SU-DHL-6 (cell line): ENCODE measurements at regions not wholly inside any gene's neighbourhood (a gene's known extent, or its start where the extent isn't known, plus 50 kb on each side); places are given as distances from the start of the nearest gene placed in this dataset.

ENCODE experiments used
- H2AFZ ChIP-seq: fragments of 200-600 bp; sonication (generic); 2 replicates; pipeline ENCODE4 v1.6.1; 2014; ENCODE audit warnings: low read depth, mild to moderate bottlenecking, moderate library complexity, mixed read lengths, antibody characterized with exemption, low read length; ENCODE audit not compliant: severe bottlenecking
- H3F3A ChIP-seq: fragments of 200-600 bp; shearing (Covaris generic); 2 replicates; pipeline ENCODE4 v1.6.0; 2016; ENCODE audit warnings: antibody characterized with exemption, mild to moderate bottlenecking; ENCODE audit not compliant: insufficient read depth
- H3K27ac ChIP-seq: fragments of 200-600 bp; sonication (generic); 2 replicates; pipeline ENCODE4 v1.5.1; 2016; ENCODE audit warnings: low read depth, mild to moderate bottlenecking, low read length, moderate library complexity, mixed read lengths
- H3K27me3 ChIP-seq: fragments of 200-600 bp; sonication (generic), shearing (Covaris generic); 2 replicates; pipeline ENCODE4 v1.6.0; 2014; ENCODE audit warnings: mild to moderate bottlenecking, low read length
- H3K36me3 ChIP-seq: fragments of 200-600 bp; sonication (generic); 2 replicates; pipeline ENCODE4 v1.6.1; 2014; ENCODE audit warnings: mild to moderate bottlenecking, low read length, mixed read lengths
- H3K4me2 ChIP-seq: fragments of 300-600, 200-600 bp; shearing (Covaris generic), sonication (generic); 2 replicates; pipeline ENCODE4 v1.6.0; 2014; ENCODE audit warnings: low read length, low read depth, mild to moderate bottlenecking; ENCODE audit not compliant: poor library complexity, severe bottlenecking
- H3K4me3 ChIP-seq: fragments of 200-600 bp; sonication (generic); 2 replicates; pipeline ENCODE4 v1.5.1; 2014; ENCODE audit warnings: antibody characterized with exemption, low read length, mild to moderate bottlenecking, mixed read lengths; ENCODE audit not compliant: insufficient read depth, poor library complexity, severe bottlenecking
- H3K79me2 ChIP-seq: fragments of 200-600 bp; sonication (generic); 2 replicates; pipeline ENCODE4 v1.6.1; 2014; ENCODE audit warnings: mild to moderate bottlenecking, low read length, moderate library complexity; ENCODE audit not compliant: insufficient read depth
- H3K9ac ChIP-seq: fragments of 200-600 bp; sonication (generic); 2 replicates; pipeline ENCODE4 v1.7.0; 2014; ENCODE audit warnings: mild to moderate bottlenecking, low read length
- H3K9me2 ChIP-seq: fragments of 200-600 bp; sonication (generic); replicated peaks from 2 replicates; pipeline ENCODE4 v1.6.1; 2014; ENCODE audit warnings: low read length; ENCODE audit not compliant: insufficient read depth
- H3K9me3 ChIP-seq: fragments of 200-600 bp; sonication (generic); 2 replicates; pipeline ENCODE4 v1.6.1; 2014; ENCODE audit warnings: low read length, mixed read lengths; ENCODE audit not compliant: insufficient read depth
- H4K20me1 ChIP-seq: fragments of 200-600 bp; sonication (generic); 2 replicates; pipeline ENCODE4 v1.6.1; 2014; ENCODE audit warnings: low read depth, mild to moderate bottlenecking, antibody characterized with exemption, low read length, moderate library complexity, mixed read lengths
- CTCF ChIP-seq: fragments of 200-600 bp; sonication (generic); IDR thresholded peaks from one replicate; pipeline ENCODE4 v1.5.1; 2017; ENCODE audit warnings: antibody characterized with exemption, mild to moderate bottlenecking, low read length, moderate library complexity; ENCODE audit not compliant: insufficient read depth, poor library complexity, severe bottlenecking
- EZH2phosphoT487 ChIP-seq: fragments of 200-600 bp; sonication (generic), shearing (Covaris generic); conservative IDR thresholded peaks from 2 replicates; pipeline ENCODE4 v1.6.1; 2018; ENCODE audit warnings: mild to moderate bottlenecking, antibody characterized with exemption, low read length, moderate library complexity, mixed read lengths

GRCh38 chr18:78672862-78673446 is 306.7 kb upstream of the SALL3 start:
- H3F3A ChIP-seq, result no peaks in the 10 kb centered on the region
- H3K9me3 ChIP-seq, result no peaks in the 10 kb centered on the region
- no peaks in the 10 kb centered on the region for H4K20me1 ChIP-seq
- H3K4me3 ChIP-seq, result no peak overlapping the region
- H3K9ac ChIP-seq, result no peak overlapping the region
- H3K79me2 ChIP-seq, result no peaks in the 10 kb centered on the region
- no peak overlapping the region for H3K27ac ChIP-seq
- H2AFZ ChIP-seq, result no peak overlapping the region
- TF ChIP-seq EZH2phosphoT487, result no peak
- TF ChIP-seq CTCF, result no peak
- H3K36me3 ChIP-seq, result no peaks in the 10 kb centered on the region
- H3K27me3 ChIP-seq, result no peaks in the 10 kb centered on the region
- H3K9me2 ChIP-seq, result no peaks in the 10 kb centered on the region
- H3K4me2 ChIP-seq, result no peak overlapping the region

DNA sequence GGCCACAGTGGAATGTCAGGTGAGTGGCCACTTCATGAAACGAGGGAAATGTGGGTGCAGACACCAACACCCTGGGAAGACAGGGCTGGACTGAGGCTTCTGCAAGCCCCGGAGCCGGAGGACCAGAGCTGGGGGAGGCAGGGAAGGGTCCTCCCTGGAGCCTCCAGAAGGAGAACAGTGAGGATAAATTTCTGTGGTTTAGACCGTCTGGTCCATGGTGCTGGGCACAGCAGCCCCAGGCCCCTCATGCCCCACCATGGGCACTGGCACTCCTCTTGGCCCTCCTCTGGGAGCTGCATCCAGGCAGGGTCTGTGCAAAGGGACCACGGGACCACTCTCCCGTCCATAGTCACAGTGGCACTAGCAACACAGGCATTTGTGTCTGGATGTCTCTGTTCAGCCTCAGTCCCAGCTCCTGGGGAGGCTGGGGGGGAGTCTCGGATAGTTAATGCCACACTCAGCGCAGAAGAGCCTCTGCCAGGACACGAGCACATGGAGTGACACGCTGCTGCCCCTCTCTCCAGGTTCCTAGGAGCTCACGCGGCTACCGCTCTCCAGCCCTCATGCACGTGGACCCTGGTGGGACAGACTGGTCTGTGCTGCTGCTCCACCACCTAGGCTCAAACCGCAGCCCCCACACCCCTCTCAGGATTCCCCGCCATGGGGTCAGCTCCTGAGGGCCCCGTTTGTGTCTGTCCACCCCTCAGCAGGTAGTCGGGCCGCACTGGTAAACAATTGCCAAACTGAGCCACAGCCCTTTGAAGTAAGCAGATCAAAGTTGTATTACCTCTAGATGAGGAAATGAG is 305.9 kb upstream of the SALL3 start:
- no peaks in the 10 kb centered on the region for H3K27me3 ChIP-seq
- H3K27ac ChIP-seq, result no peak overlapping the region
- no peak overlapping the region for H2AFZ ChIP-seq
- TF ChIP-seq EZH2phosphoT487, result no peak
- no peak for TF ChIP-seq CTCF
- no peaks in the 10 kb centered on the region for H4K20me1 ChIP-seq
- H3K9me3 ChIP-seq, result no peaks in the 10 kb centered on the region
- H3K4me2 ChIP-seq, result no peak overlapping the region
- H3K9me2 ChIP-seq, result no peaks in the 10 kb centered on the region
- H3F3A ChIP-seq, result no peaks in the 10 kb centered on the region
- H3K36me3 ChIP-seq, result no peaks in the 10 kb centered on the region
- H3K9ac ChIP-seq, result no peak overlapping the region
- H3K4me3 ChIP-seq, result no peak overlapping the region
- no peaks in the 10 kb centered on the region for H3K79me2 ChIP-seq

DNA sequence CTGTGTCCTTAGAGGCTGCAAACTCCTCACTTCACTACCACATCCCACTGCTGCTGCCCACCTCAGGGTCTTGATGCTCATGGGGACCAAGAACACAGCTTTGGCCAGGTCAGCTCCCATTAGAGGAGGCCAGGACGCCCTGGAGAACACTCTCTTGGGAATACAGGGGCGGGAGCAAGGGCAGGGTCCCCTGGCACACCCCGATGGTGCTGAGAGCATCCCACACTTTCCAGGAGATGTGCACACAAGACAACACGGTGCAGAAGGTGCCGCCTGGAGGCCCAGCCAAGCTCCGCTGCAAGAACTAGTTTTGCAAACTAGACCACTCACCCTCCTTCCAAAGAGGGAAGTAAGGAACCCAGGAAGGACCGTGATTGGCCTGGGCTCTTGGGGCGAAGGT is 304.4 kb upstream of the SALL3 start:
- H3K27ac ChIP-seq, result no peak overlapping the region
- no peaks in the 10 kb centered on the region for H3K79me2 ChIP-seq
- H3K4me3 ChIP-seq, result no peak overlapping the region
- H3F3A ChIP-seq, result no peaks in the 10 kb centered on the region
- no peak overlapping the region for H3K9ac ChIP-seq
- no peak overlapping the region for H2AFZ ChIP-seq
- no peaks in the 10 kb centered on the region for H3K9me2 ChIP-seq
- H3K27me3 ChIP-seq, result no peaks in the 10 kb centered on the region
- no peaks in the 10 kb centered on the region for H3K36me3 ChIP-seq
- H3K9me3 ChIP-seq, result no peaks in the 10 kb centered on the region
- no peaks in the 10 kb centered on the region for H4K20me1 ChIP-seq
- TF ChIP-seq CTCF (no peak), EZH2phosphoT487 (no peak)
- no peak overlapping the region for H3K4me2 ChIP-seq
